ENCODE measurements at regions not wholly inside any gene's neighbourhood (a gene's known extent, or its start where the extent isn't known, plus 50 kb on each side); places are given as distances from the start of the nearest gene placed in this dataset.

DNA sequence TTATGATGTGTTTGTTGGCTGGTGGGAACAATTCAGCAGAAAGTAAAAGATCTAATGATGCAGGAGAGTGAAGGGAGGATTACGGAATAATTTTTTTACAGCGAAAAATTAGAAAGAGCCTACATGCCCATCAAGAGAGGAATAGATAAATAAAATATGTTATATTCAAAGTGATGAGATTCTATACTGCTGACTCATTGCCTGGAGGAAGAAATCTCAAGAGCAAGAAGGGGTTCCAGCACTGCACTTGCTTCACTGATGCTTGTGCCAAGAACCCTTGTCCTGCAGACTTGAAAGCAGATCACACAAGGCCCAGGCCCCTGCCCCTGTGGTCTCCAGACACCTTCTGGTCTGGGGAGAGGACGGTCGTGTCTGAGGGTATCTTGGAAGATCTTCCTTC lies 295.1 kb upstream of the POU3F1 start:
- BruUV-seq (replicated peaks), result no TSS peak
- Histone ChIP-seq H3K79me2 (ENCODE audit: insufficient read depth, low read length) (no peaks in the 10 kb centered on the region), H3K4me1 (ENCODE audit: control insufficient read depth in 1 of 2, insufficient read depth in 2 of 2, low read length in 2 of 2) (no peaks in the 10 kb centered on the region), H3K27ac (ENCODE audit: low read depth, low read length) (no peak overlapping the region), H3K4me2 (ENCODE audit: low read length) (no peak overlapping the region), H2AFZ (ENCODE audit: low read depth, low read length, poor library complexity, severe bottlenecking) (no peak overlapping the region), H3K36me3 (ENCODE audit: control insufficient read depth in 1 of 2, insufficient read depth in 2 of 2, low read length in 2 of 2) (no peaks in the 10 kb centered on the region), H3K4me3 (replicated peaks in 1 of 2; ENCODE audit: low read depth in 1 of 2, low read length in 2 of 2) (no peak overlapping the region), H3K9ac (ENCODE audit: low read length) (no peak overlapping the region), H3K9me3 (ENCODE audit: control insufficient read depth in 1 of 2, insufficient read depth in 1 of 2, low read depth in 1 of 2, low read length in 2 of 2) (no peaks in the 10 kb centered on the region), H4K20me1 (ENCODE audit: insufficient read depth) (no peaks in the 10 kb centered on the region), H3K27me3 (ENCODE audit: insufficient read depth, low read length) (peaks cover 58% of the 10 kb centered on the region), H3K9me2 (ENCODE audit: insufficient read depth) (no peaks in the 10 kb centered on the region)
- DNase-seq (ENCODE audit: low read depth, low spot score) (no peak), ATAC-seq (no peak)
- ChIA-PET POLR2A (interaction anchor here (0.7 kb wide), 1 partner anchor 28 kb away, joined by 3 read pairs; no protein-coding TSS in a partner anchor), RAD21 (ENCODE audit: low non-redundant PET in 1 of 2, low total read pairs in 2 of 2, uncharacterized antibody in 2 of 2, unreplicated experiment in 2 of 2) (no interaction called here), CTCF (no interaction called here)
- TF ChIP-seq POLR2A (IDR thresholded peaks at IDR 0.05; ENCODE audit: borderline replicate concordance, extremely low read depth, insufficient read depth, insufficient read length) (no peak), SRF (IDR thresholded peaks at IDR 0.05; ENCODE audit: low read depth) (no peak), SIN3A (IDR thresholded peaks at IDR 0.05; ENCODE audit: low read depth) (no peak)
- intact Hi-C loops (cut with micrococcal nuclease), result no loop called here

GRCh38 chr1:38340409-38340808 lies 293.8 kb upstream of the POU3F1 start:
- Histone ChIP-seq H3K9ac (ENCODE audit: low read length) (no peak overlapping the region), H3K4me2 (ENCODE audit: low read length) (no peak overlapping the region), H4K20me1 (ENCODE audit: insufficient read depth) (no peaks in the 10 kb centered on the region), H3K79me2 (ENCODE audit: insufficient read depth, low read length) (no peaks in the 10 kb centered on the region), H3K36me3 (ENCODE audit: control insufficient read depth in 1 of 2, insufficient read depth in 2 of 2, low read length in 2 of 2) (no peaks in the 10 kb centered on the region), H3K27ac (ENCODE audit: low read depth, low read length) (no peak overlapping the region), H2AFZ (ENCODE audit: low read depth, low read length, poor library complexity, severe bottlenecking) (no peak overlapping the region), H3K4me3 (replicated peaks in 1 of 2; ENCODE audit: low read depth in 1 of 2, low read length in 2 of 2) (no peak overlapping the region), H3K27me3 (ENCODE audit: insufficient read depth, low read length) (peaks cover 70% of the 10 kb centered on the region), H3K9me3 (ENCODE audit: control insufficient read depth in 1 of 2, insufficient read depth in 1 of 2, low read depth in 1 of 2, low read length in 2 of 2) (no peaks in the 10 kb centered on the region), H3K9me2 (ENCODE audit: insufficient read depth) (no peaks in the 10 kb centered on the region), H3K4me1 (ENCODE audit: control insufficient read depth in 1 of 2, insufficient read depth in 2 of 2, low read length in 2 of 2) (no peaks in the 10 kb centered on the region)
- ChIA-PET RAD21 (ENCODE audit: low non-redundant PET in 1 of 2, low total read pairs in 2 of 2, uncharacterized antibody in 2 of 2, unreplicated experiment in 2 of 2) (no interaction called here), POLR2A (no interaction called here), CTCF (no interaction called here)
- ATAC-seq (no peak; the same call in 1 of the 2 replicates), DNase-seq (ENCODE audit: low read depth, low spot score) (no peak)
- BruUV-seq (replicated peaks), result no TSS peak
- intact Hi-C loops (cut with micrococcal nuclease), result no loop called here
- TF ChIP-seq, protein P1, sequence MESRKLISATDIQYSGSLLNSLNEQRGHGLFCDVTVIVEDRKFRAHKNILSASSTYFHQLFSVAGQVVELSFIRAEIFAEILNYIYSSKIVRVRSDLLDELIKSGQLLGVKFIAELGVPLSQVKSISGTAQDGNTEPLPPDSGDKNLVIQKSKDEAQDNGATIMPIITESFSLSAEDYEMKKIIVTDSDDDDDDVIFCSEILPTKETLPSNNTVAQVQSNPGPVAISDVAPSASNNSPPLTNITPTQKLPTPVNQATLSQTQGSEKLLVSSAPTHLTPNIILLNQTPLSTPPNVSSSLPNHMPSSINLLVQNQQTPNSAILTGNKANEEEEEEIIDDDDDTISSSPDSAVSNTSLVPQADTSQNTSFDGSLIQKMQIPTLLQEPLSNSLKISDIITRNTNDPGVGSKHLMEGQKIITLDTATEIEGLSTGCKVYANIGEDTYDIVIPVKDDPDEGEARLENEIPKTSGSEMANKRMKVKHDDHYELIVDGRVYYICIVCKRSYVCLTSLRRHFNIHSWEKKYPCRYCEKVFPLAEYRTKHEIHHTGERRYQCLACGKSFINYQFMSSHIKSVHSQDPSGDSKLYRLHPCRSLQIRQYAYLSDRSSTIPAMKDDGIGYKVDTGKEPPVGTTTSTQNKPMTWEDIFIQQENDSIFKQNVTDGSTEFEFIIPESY (IDR thresholded peaks at IDR 0.05; ENCODE audit: extremely low read depth, insufficient replicate concordance, low read length), result no peak
- TF ChIP-seq MAX (IDR thresholded peaks at IDR 0.05), result no peak
- no peak for TF ChIP-seq ELF1 (IDR thresholded peaks at IDR 0.05; ENCODE audit: borderline replicate concordance, low read depth)
- TF ChIP-seq, protein P2, sequence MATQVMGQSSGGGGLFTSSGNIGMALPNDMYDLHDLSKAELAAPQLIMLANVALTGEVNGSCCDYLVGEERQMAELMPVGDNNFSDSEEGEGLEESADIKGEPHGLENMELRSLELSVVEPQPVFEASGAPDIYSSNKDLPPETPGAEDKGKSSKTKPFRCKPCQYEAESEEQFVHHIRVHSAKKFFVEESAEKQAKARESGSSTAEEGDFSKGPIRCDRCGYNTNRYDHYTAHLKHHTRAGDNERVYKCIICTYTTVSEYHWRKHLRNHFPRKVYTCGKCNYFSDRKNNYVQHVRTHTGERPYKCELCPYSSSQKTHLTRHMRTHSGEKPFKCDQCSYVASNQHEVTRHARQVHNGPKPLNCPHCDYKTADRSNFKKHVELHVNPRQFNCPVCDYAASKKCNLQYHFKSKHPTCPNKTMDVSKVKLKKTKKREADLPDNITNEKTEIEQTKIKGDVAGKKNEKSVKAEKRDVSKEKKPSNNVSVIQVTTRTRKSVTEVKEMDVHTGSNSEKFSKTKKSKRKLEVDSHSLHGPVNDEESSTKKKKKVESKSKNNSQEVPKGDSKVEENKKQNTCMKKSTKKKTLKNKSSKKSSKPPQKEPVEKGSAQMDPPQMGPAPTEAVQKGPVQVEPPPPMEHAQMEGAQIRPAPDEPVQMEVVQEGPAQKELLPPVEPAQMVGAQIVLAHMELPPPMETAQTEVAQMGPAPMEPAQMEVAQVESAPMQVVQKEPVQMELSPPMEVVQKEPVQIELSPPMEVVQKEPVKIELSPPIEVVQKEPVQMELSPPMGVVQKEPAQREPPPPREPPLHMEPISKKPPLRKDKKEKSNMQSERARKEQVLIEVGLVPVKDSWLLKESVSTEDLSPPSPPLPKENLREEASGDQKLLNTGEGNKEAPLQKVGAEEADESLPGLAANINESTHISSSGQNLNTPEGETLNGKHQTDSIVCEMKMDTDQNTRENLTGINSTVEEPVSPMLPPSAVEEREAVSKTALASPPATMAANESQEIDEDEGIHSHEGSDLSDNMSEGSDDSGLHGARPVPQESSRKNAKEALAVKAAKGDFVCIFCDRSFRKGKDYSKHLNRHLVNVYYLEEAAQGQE (IDR thresholded peaks at IDR 0.05; ENCODE audit: low read depth), result no peak
- no peak for TF ChIP-seq POLR2AphosphoS5 (IDR thresholded peaks at IDR 0.05; ENCODE audit: low read depth, low read length)
- no peak for TF ChIP-seq JUND (IDR thresholded peaks at IDR 0.05)
- no peak for TF ChIP-seq TCF7L2 (IDR thresholded peaks at IDR 0.05; ENCODE audit: borderline replicate concordance, extremely low read depth, insufficient read depth, insufficient read length)
- no peak for TF ChIP-seq ZNF274 (IDR thresholded peaks at IDR 0.05; ENCODE audit: low read depth, low read length)
- TF ChIP-seq POLR2A (IDR thresholded peaks at IDR 0.05; ENCODE audit: borderline replicate concordance, extremely low read depth, insufficient read depth, insufficient read length), result no peak
- no peak for TF ChIP-seq EGR1 (IDR thresholded peaks at IDR 0.05; ENCODE audit: low read depth)
- TF ChIP-seq RAD21 (IDR thresholded peaks at IDR 0.05; ENCODE audit: low read depth), result no peak
